ENCODE measurements at regions not wholly inside any gene's neighbourhood (a gene's known extent, or its start where the extent isn't known, plus 50 kb on each side); places are given as distances from the start of the nearest gene placed in this dataset.
"Not testable (repeated sequence)": the region's sequence is repeated elsewhere in the genome, so short reads cannot be mapped to it uniquely, and the experiment has no call there.

DNA sequence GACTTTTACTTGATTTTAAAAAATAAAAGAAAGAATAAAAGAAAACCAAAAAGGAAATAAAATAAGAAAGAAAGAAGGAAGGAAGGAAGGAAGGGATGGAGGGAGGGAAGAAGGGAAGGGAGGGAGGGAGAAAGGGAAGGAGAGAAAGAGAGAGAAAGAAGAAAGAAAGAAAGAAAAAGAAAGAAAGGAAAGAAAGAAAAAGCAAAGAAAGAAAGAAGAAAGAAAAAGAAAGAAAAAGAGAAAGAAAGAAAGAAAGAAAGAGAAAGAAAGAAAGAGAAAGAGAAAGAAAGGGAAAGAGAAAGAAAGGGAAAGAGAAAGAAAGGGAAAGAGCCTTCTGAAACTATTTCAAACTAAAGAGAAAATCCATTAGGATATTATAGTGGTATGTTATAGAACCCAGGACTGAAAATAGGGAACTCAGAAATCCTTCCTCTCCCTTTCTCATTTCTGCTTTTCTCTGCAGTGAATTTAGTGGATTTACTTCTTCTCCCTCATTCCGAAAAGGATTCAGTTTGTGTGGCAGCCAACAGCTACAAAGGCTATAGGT lies 414.7 kb upstream of the CCNG1 start:
- no peak for DNase-seq

DNA sequence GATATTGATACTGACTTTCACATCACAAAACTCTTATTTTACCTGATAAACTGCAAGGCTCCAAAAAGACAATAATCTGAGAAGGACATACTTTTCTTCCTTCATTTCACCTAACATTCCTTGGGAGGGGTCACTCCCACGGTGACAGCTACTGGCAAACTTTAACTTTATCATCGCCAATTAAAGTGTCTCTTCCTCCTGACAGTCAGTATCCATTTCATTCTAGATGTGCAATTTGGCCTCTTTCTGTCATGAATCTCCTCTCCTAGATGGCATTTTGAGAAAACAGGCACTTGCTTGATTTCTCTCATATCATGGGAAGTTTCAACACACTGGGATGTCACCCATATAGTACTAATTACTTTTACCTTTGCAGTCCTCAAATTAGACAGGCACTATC lies 413.5 kb upstream of the CCNG1 start:
- no peak for DNase-seq

DNA sequence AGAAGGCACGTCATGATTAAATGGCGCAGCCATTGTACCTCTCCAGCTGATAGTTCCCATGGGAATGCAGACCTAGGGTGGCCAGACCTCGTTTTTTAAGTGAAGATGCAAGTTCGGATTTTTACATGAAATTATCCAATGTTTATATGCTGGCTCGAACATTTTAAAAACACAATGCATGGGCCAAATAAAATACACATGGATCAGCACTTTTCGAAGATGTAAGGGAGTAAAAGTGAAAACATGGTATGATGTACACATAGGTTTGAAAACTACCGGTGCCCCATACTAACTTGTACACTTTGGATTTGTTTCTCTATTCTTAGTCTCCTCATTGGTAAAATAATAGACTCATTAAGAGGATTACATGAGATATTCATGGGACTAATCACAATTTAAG lies 412.5 kb upstream of the CCNG1 start:
- DNase-seq: no peak

DNA sequence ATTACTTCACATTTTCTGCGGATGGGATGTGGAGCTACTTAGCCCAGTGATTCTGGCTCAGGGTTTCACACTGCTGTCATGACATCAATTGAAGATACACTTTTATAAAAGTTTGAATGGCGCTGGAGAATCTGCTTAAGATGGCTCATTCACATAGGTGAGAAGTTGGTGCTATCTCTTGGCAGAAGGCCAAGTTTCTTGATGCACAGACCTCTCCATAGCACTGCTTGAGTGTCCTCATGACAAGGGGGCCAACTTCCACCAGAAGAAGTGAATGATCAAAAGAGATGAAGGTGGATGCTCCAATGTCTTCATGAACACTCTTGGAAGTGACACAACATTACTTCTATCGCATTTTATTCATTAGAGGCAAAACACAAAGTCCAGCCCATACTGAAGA lies 403.7 kb upstream of the CCNG1 start:
- DNase-seq: no peak

DNA sequence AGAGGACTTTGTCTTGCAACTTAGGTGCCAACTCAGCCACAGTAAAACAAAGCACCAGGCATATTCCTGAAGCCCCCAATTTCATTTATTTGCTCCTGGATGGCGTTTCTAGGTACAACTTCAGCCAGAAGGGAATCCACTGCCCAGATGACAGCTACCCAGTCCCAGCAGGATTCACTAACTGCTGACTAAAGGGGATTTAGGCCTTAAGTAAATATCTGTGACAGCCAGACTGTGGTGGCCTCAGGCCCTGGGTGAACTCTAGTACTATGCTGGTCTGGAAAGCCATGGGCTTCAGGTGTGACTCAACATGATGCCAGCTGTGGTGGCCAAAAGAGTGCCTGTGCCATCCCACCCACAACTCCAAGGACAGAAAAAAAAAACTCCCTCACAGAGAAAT lies 396.1 kb upstream of the CCNG1 start:
- DNase-seq: no peak

DNA sequence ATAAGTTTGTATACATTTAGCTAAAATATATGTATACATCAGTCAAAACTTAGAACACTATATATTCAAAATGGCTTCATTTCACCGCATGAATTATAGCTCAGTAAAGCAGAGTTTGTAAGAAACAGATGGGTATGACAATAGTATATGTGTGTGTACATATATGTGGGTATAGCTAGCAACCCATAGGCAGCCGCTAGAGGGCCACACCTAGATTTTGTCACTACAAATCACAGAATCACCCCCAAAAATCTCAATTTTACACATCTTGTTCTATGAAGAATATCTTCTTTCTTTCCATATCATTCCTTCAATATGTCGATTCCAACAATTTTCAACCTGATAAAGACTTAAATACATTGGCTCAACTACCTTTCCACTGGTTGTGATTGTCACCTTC lies 357.8 kb upstream of the CCNG1 start:
- DNase-seq: no peak

DNA sequence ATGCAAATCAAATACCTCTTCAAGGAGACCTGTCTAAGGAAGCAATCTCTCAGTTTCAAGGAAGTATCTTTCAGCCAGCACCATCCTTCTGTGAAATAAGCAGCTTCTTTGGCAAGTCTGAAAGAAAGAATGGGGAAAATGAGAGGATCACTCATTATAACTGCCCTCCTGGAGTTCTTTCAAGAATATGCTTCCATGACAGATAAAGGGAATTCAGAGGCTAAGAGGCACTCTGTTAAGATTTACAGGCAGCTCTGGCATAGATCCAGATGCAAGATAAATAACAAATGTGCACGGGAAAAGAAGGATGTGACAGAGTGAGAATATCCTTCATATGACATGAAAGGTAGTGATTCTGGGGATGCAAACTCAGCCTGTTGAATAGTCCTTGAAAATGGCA lies 348.2 kb upstream of the CCNG1 start:
- DNase-seq: no peak

DNA sequence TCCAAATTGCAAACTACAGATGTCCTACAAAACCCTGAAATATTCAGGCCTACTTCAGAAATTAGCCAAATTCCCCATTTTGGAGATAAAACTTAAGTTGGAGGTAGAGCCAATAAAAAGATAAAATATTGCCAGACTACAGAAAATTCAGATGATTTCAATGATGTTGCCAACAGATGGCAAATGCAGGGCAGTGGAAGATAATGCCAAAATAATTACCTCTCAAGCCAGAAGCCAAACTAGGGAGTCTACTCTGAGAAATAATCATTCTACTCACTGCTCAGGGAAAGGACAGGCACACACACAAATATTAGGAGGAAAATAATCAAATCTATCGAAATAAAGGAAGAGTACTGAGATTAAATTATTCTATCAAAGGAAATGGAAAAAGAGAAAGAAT lies 347.5 kb upstream of the CCNG1 start:
- DNase-seq: no peak

DNA sequence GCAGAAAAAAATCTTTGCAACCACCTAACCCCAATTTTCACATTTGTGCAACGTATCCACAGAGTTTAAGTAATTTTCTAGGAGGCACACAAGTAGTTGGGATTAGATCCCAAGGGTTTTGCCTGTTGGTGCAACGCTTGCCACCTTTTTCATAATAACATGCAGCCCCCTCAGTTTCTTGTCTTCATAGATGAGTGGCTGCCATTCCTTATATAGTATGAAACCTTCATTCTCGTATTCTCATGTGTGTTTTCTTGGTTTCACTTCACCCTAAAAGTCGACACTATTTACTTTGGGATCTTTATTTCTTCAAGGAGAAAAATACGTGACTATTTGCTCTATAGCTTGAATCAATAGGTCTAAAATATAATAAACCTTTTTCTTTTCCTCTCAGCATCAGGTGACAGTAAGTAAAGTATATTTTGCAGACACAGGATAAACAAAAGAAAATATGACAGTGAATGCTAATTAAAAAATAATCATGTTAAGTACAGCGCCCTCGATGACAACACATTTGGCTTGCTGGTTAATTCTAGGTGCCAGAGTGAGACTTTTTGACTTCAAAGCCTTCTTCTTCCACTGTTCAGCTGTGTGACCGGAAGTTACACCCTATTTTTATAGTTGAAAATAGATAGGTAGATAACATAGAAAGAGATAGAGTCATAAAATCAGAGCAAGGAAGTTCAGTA lies 342.8 kb upstream of the CCNG1 start:
- no peak for DNase-seq

DNA sequence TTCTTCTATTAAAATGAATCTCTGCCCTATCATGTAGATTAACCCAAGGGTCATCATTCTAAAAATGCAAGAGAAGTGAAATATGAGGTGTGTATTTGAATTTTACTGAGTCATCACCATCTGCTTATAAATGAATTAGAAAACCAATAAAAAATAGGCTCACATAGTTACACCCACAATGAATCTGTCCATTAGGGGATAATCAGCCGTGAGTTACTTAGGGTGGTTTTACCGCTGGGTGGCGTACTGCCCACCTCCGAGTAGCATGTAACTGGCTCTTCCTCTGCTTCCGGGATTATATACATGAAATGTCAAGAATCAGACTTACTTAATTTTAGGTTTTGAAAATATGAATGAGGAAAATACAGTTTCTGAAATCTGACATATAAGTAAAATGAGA lies 332.9 kb upstream of the CCNG1 start:
- peak; percentile 1 for DNase-seq

DNA sequence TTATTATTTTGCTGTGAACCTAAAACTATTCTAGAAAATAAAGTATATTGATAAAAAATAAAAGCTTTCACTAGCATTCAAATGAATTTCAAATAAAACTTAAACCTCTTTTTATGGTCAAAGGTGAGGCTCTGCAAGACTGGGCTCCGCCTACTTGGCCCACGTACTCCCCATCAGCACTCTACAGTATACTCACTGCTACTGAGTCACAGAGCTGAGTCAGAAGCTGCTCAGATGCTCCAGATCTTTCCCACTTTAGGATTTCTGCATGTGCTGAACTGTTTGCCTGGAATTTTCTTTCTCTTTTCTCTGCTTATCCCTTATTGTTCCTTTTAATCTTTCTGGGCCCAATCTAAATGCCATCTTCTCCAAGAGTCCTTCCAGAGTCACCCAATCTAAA lies 331.9 kb upstream of the CCNG1 start:
- no peak for DNase-seq

DNA sequence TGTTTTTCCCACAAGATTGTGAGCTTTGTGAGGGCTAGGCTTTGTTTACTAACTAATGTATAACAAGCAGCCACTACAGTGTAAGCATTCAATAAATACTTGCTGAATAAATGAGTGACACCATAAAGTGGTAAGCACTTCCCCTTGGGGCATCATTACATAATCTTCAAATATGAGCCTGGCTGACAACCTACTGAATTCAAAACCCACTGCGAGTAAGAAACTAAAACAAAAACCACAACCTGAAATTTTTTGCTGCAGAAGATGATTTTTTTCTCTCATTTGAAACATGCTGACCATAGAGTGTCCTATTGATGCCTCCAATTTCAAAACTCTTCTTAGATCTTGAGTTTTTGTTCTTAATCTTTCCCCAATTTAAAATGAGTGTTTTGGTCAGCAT lies 331.3 kb upstream of the CCNG1 start:
- DNase-seq: peak; percentile 43

DNA sequence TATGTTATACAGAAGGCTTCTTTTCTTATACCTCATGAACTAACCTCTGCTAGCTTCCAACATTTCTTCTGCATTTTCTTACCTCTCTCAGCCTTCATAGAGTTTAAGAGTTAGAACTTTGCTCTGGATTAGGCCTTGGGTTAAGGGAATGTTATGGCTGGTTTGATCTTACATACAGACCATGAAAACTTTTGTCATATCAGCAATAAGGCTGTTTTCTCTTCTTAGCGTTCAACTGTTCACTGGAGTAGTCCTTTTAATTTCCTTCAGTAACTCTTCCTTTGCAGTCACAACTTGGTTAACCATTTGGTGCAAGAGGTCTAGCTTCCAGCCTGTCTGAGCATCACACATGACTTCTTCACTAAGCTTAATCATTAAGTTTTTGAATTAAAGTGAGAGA lies 329.0 kb upstream of the CCNG1 start:
- no peak for DNase-seq

DNA sequence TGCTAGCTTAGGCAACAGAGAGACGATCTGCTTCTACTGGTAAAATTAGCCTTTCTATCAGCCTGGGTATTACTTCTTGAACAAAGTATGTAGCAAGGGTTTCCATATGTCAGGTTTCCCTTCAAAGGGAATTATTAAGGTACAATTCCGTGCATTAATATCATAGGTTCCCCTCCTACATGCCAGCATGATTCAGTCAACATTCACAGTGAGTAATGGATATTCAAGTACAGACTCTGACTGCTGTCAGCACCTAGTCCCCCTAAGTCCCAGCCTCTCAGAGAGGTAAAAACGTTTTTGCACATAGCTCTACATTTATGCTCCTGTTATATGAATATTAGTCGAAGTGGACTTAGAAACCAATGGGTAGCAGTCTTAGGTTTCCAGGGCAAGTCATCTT lies 322.4 kb upstream of the CCNG1 start:
- DNase-seq: no peak

DNA sequence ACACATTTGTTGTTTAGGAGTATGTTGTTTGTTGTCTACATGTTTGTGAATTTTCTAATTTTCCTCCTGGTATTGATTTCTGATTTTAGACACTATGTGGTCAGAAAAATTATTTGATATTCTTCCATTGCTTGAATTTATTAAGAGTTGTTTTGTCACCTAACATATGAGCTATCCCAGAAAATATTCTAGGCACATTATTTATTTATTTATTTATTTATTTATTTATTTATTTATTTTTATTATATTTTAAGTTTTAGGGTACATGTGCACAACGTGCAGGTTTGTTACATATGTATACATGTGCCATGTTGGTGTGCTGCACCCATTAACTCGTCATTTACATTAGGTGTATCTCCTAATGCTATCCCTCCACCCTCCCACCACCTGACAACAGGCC lies 320.8 kb upstream of the CCNG1 start:
- DNase-seq: not testable (repeated sequence)

DNA sequence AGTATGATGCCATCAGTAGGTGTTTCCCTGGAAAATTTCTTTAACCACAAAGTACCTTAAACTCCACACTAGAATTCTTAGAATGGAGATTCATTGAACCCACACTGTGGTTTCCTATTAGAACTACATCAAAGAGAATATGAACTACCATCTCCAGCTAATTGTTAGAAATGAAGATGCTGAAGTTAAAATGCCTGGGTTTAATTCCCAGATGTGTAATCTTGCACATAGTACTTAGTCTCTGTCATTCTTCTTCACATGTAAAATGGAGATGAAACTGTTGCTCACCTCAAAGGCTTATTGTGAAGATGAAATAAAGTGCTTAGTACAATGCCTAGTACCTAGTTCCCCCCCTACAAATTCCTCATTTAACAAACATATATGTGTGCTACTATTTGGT lies 303.3 kb upstream of the CCNG1 start:
- no peak for DNase-seq

DNA sequence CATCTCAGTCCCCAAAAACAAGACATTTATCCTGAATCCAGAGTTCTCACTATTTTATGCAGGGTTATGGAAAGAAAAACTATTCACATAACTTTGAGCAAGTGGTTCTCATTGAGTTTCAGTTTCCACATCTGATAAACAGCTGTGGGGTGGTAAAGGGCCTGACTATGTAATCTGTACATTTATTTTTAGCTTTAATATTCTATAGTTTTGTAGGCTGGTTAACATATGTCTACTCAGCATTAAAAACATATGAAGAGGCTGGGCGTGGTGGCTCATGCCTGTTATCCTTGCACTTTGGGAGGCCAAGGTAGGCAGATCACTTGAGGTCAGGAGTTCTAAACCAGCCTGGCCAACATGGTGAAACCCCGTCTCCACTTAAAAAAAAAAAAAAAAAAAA lies 301.5 kb upstream of the CCNG1 start:
- no peak for DNase-seq

DNA sequence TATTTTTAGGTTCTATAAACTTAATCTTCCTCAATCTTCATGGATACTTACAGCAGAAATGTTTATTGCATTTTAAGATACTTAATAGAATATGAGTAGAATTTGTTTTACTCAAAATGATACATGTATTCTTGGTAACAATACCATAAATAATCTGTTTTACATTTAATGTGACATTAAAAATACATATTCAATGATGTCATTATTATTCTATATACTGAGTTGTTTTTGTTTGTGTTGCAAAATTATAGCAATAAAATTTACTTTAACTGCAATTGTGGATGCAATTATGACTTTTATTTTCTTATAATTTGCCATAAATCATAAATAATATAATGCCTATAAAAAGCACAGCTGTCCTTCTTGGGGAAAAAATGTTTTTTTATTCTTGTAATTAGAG lies 275.9 kb upstream of the CCNG1 start:
- DNase-seq: no peak

DNA sequence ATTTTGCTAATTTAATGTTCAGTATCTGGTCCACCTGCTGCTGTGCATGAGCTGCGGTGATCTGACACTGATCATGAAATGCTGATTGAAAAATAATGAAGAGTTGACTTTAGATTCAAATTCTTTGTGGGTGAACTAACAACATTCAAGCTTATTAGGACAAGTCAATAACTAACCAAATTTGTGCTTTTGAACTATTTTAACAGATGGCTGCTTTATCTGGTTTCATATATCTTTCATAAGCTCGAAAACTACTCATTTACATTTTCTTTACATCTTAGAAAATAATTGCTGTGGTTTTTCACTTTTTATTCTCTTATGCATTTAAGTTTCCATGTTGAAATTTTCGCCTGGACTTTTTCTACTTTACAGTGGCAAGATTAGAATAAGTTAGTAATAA lies 274.8 kb upstream of the CCNG1 start:
- DNase-seq: no peak

DNA sequence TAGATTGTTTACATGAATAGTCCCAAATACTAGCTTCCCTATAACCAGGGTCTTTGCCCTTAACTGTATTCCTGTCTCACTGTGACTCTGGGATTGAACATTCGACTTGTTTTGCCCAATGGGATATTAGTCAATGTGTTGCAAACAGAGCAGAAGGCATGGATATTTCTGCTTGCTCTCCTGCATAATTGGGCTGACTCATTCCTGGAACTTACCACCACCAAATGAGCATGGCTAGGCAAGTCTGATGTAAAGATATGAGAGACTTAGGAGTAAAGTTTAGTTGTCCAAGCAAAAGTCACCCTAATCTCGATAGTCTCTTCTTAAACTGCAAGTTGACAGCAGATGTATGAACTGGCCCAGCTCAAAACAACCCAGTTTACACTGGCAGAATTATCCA lies 273.5 kb upstream of the CCNG1 start:
- no peak for DNase-seq

DNA sequence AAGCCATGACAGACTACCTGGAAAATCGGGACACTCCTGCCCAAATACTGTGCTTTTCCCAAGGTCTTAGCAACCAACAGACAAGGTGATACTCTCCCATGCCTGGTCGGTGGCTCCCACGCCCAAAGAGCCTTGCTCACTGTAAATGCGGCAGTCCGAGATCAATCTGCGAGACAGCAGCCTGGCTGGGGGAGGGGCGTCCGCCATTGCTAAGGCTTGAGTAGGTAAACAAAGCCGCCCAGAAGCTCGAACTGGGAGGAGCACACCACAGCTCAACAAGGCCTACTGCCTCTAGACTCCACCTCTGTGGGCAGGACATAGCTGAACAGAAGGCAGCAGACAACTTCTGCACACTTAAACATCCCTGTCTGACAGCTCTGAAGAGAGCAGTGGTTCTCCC lies 272.1 kb upstream of the CCNG1 start:
- DNase-seq: no peak

DNA sequence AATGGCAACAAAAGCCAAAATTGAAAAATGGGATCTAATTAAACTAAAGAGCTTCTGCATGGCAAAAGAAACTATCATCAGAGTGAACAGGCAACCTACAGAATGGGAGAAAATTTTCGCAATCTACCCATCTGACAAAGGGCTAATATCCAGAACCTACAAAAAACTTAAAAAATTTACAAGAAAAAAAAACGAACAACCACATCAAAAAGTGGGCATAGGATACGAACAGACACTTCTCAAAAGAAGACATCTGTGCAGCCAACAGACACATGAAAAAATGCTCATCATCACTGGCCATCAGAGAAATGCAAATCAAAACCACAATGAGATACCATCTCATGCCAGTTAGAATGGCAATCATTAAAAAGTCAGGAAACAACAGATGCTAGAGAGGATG lies 267.2 kb upstream of the CCNG1 start:
- DNase-seq: not testable (repeated sequence)

DNA sequence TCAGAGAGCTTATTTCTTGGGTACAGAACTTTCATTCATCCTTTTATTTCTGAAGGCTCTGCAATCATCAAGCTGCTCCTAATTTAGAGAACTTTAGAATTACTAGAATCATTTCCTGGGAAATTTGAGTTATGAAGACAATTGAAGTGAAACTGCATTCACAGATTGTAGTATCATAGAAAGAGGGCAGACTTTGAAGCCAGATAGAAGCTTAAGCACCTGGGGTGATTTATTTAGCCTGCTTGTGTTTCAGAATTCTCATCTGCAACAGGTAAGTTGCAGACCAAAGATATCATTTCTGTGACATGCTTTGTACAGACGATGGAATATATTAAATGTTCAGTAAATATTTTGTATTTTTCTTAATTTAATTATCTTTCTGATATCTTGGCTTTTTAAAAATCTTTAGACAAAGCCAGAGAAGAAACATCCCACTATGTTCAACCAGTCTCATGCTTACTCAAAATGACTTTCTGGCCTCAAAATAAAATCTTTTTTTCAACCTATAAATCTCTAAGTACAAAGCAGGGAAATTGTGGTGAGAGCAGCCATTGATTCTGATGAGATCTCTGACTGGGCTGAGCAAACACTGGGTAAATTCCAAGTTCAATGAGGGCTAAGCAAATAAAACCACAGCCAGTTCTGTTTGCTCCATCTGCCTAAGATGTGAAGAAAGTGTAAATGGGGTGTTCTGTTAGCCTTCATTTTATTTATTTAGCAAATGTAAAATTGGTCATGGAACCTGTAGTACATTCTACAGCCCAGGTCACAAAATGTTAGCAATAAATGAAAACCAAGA lies 264.7 kb upstream of the CCNG1 start:
- DNase-seq: no peak

DNA sequence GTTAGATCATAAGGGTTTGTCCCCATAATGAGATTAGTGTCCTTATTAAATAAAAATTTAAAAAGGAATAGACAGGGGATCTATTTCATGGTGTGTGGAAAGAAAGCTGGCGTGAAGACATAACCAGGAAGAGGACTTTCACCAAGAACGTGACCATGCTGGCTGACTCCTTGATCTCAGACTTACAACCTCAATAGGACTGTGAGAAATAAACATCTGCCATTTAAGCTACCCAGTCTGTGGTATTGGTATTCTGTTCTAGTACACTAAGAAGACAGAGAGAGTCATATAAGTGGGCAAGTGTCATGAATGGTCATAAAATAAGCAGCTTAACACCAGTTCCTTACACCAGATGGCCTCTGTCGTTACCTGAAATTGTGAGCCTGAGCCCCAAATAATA lies 259.4 kb upstream of the CCNG1 start:
- no peak for DNase-seq

DNA sequence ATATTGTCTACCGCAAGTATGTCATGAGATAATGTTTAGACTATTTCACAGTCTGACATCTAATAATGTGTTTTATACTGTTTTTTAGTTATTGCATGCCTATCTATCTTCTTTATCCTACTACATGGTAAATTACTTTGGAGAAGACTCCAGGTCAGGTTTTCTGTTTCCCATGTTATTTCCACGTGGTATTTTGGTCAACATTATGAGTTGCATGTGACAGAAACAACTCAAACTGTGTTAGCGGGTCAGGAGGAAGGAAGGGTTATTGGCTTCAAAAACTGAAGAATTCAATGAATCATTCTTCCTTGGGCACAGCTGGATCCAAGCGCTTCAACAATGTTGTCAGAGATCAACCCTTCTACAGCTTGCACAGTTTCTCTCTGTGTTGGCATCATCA lies 252.1 kb upstream of the CCNG1 start:
- no peak for DNase-seq

Measured in MV-4-11 (cell line).